K562 (cell line): ENCODE measurements at regions not wholly inside any gene's neighbourhood (a gene's known extent, or its start where the extent isn't known, plus 50 kb on each side); places are given as distances from the start of the nearest gene placed in this dataset.

Experiments used
- ATAC-seq: fragments of 200-7000 bp; cut with Tn5 transposase; 3 replicates; pipeline ENCODE4 v1.9.1; 2020; ENCODE audit warnings: moderate library complexity
- BruUV-seq: library from RNA; stranded (reverse); fragments of 400-500 nt; replicated peaks from 2 replicates; lab custom pipeline; 2021; lab: Mats Ljungman, UMichigan
- CTCF ChIA-PET: fragments of 300-600 bp; formaldehyde crosslinking; extraction: SDS; loops from one replicate; lab custom pipeline; 2021; ENCODE audit warnings: low intra/inter-chr PET ratio; lab: Yijun Ruan, JAX
- POLR2A ChIA-PET: fragments of 300-600, 350-650 bp; sonication (Branson Sonifier 250); formaldehyde crosslinking; extraction: SDS; loops from one replicate; lab custom pipeline; 2021; ENCODE audit warnings: antibody characterized with exemption, inconsistent platforms; lab: Yijun Ruan, JAX
- DNase-seq, 4 experiments: peaks; one replicate each; pipeline versions ENCODE4 v3.0.0 to v3.0.0-alpha.2; 2011 to 2018; ENCODE audit warnings: low spot score in 3 of 4, mixed read lengths in 3 of 4; ENCODE audit errors: extremely low read depth in 1 of 4
- FAIRE-seq: peaks from 2 replicates; lab custom pipeline; 2011; peaks lifted over from hg19 to GRCh38; lab: Jason Lieb, UNC
- H2AFZ ChIP-seq: 2 replicates; pipeline ENCODE4 v1.6.0; 2011; ENCODE audit warnings: low read depth, low read length, control low read depth, inconsistent platforms
- H3K27ac ChIP-seq: fragments of 200-600 bp; 3 replicates; pipeline ENCODE4 v1.8.0; 2011; ENCODE audit warnings: low read depth, mild to moderate bottlenecking, control low read depth, inconsistent platforms, low read length, moderate library complexity, mixed read lengths; ENCODE audit errors: extremely low read depth
- H3K27me3 ChIP-seq, 2 experiments: fragments of 300-600 bp in 1 of 2; 2 replicates in 1 of 2; 3 replicates in 1 of 2; pipeline versions ENCODE4 v1.6.0 to v1.8.0; 2011; ENCODE audit warnings: inconsistent platforms in 2 of 2, low read length in 2 of 2, mild to moderate bottlenecking in 1 of 2, mixed read lengths in 1 of 2, moderate library complexity in 1 of 2; ENCODE audit not compliant: control insufficient read depth in 2 of 2, insufficient read depth in 2 of 2
- H3K36me3 ChIP-seq: fragments of 300-600 bp; 3 replicates; pipeline ENCODE4 v1.8.0; 2011; ENCODE audit warnings: mild to moderate bottlenecking, low read length, inconsistent platforms; ENCODE audit not compliant: control insufficient read depth, insufficient read depth
- H3K4me1 ChIP-seq, 2 experiments: fragments of 200-600 bp in 1 of 2; replicated peaks in 1 of 2; 2 replicates in 1 of 2; 3 replicates in 1 of 2; pipeline versions ENCODE4 v1.5.1 to v1.8.0; 2011; ENCODE audit warnings: inconsistent platforms in 2 of 2, low read length in 2 of 2, mild to moderate bottlenecking in 1 of 2, mixed read lengths in 1 of 2, moderate library complexity in 1 of 2; ENCODE audit not compliant: control insufficient read depth in 2 of 2, insufficient read depth in 2 of 2
- H3K4me2 ChIP-seq: 2 replicates; pipeline ENCODE4 v1.6.1; 2011; ENCODE audit warnings: low read length, control low read depth, inconsistent platforms, mixed read lengths; ENCODE audit not compliant: insufficient read depth
- H3K4me3 ChIP-seq: fragments of 200-600 bp; sonication (generic), shearing (Covaris generic); 2 replicates; pipeline ENCODE4 v1.5.1; 2016; ENCODE audit warnings: control low read depth, inconsistent platforms
- H3K79me2 ChIP-seq: fragments of 200-600 bp; 3 replicates; pipeline ENCODE4 v1.8.0; 2011; ENCODE audit warnings: low read length, inconsistent platforms; ENCODE audit not compliant: control insufficient read depth, insufficient read depth
- H3K9ac ChIP-seq, 2 experiments: 2 replicates each; pipeline versions ENCODE4 v1.6.0 to v1.6.1; 2011; ENCODE audit warnings: low read depth in 2 of 2, low read length in 2 of 2, control low read depth in 1 of 2, inconsistent platforms in 1 of 2, mild to moderate bottlenecking in 1 of 2, mixed read lengths in 1 of 2; ENCODE audit not compliant: insufficient read depth in 1 of 2
- H3K9me1 ChIP-seq: one replicate; pipeline ENCODE4 v1.6.0; 2011; ENCODE audit warnings: inconsistent platforms, mild to moderate bottlenecking, low read length, moderate library complexity; ENCODE audit not compliant: control insufficient read depth, insufficient read depth
- H3K9me3 ChIP-seq: replicated peaks from 2 replicates; pipeline ENCODE4 v1.5.1; 2011; ENCODE audit warnings: low read depth, low read length, inconsistent platforms; ENCODE audit not compliant: control insufficient read depth, insufficient read depth
- H4K20me1 ChIP-seq: replicated peaks from 2 replicates; pipeline ENCODE4 v1.6.1; 2011; ENCODE audit warnings: low read length, inconsistent platforms, mixed read lengths; ENCODE audit not compliant: control insufficient read depth, insufficient read depth
- BDP1 ChIP-seq: IDR thresholded peaks from 3 replicates; pipeline ENCODE4 v1.6.1; 2011; ENCODE audit not compliant: insufficient read length, insufficient read depth
- CEBPB ChIP-seq: fragments of 450-650 bp; IDR thresholded peaks from 2 replicates; pipeline ENCODE4 v1.6.1; 2016; ENCODE audit warnings: missing genetic modification characterization, missing compliant biosample characterization
- CEBPG ChIP-seq, 3 experiments: fragments of 200-800 bp in 1 of 3; sonication (Bioruptor generic) in 1 of 3; sonication (generic) in 1 of 3; formaldehyde crosslinking in 1 of 3; IDR thresholded peaks in 2 of 3; conservative IDR thresholded peaks in 1 of 3; 2 replicates each; pipeline versions ENCODE4 v1.6.1 to v1.8.0; 2016 to 2022; ENCODE audit warnings: missing compliant biosample characterization in 2 of 3, missing genetic modification characterization in 2 of 3, mild to moderate bottlenecking in 1 of 3, missing genetic modification reagents in 1 of 3
- DACH1 ChIP-seq: fragments of 450-650 bp; IDR thresholded peaks from 2 replicates; pipeline ENCODE4 v1.6.1; 2018; ENCODE audit not compliant: partially characterized antibody
- JUND ChIP-seq, 2 experiments: IDR thresholded peaks; 2 replicates in 1 of 2; 3 replicates in 1 of 2; pipeline ENCODE4 v1.6.1; 2011; ENCODE audit warnings: borderline replicate concordance in 2 of 2, low read depth in 2 of 2, low read length in 2 of 2, improper control_type of control experiment in 1 of 2, missing biosample characterization in 1 of 2, missing genetic modification characterization in 1 of 2, missing genetic modification reagents in 1 of 2
- RFX5 ChIP-seq: IDR thresholded peaks from 2 replicates; pipeline ENCODE4 v1.6.1; 2011; ENCODE audit warnings: low read depth, mild to moderate bottlenecking, improper control_type of control experiment, low read length
- THAP12 ChIP-seq: fragments of 250-450 bp; sonication (Bioruptor Pico); IDR thresholded peaks from 2 replicates; pipeline ENCODE4 v1.9.0; 2021; ENCODE audit warnings: mild to moderate bottlenecking, inconsistent platforms
- ZNF354B ChIP-seq: fragments of 250-450 bp; sonication (Bioruptor Pico); IDR thresholded peaks from 2 replicates; pipeline ENCODE4 v1.4.0; 2020
- WGBS: fragments of 100-300 bp; shearing (Covaris generic); methylation state at CpG from one replicate; pipeline ENCODE4 v1.1.6; 2016; ENCODE audit warnings: low coverage, mixed read lengths; ENCODE audit not compliant: insufficient coverage; ENCODE audit errors: missing lambda C conversion rate; 5-methylcytosine and 5-hydroxymethylcytosine counted together
- in situ Hi-C: fragments of 300-500 bp; cut with MboI; formaldehyde crosslinking; loops from 4 replicates; pipeline ENCODE4 v1.15.0; 2018; ENCODE audit warnings: inconsistent platforms, mixed read lengths
- intact Hi-C: fragments of 100-400 bp; cut with micrococcal nuclease; formaldehyde crosslinking; loops from 2 replicates; pipeline ENCODE4 v1.14.2; 2022

GRCh38 chr1:106022312-106022902 lies 1034.1 kb upstream of the PRMT6 start:
- no peak overlapping the region for H2AFZ ChIP-seq
- TF ChIP-seq CEBPG (CRISPR knock-in tag; IDR thresholded peaks at IDR 0.05), result no peak
- peak; percentile 30 to 56; a peak in 3 of 4 replicates for TF ChIP-seq CEBPG (tag; conservative IDR thresholded peaks at IDR 0.05 in 1 of 2, IDR thresholded peaks at IDR 0.05 in 1 of 2)
- TF ChIP-seq DACH1, result peak; percentile 56
- TF ChIP-seq CEBPB, result peak; percentile 40; the same call in 1 of the 2 replicates
- no peak for TF ChIP-seq JUND (IDR thresholded peaks at IDR 0.05; ENCODE audit: borderline replicate concordance, low read depth, low read length)
- TF ChIP-seq JUND (tag; IDR thresholded peaks at IDR 0.05; ENCODE audit: borderline replicate concordance, low read depth, low read length), result no peak
- no peak for TF ChIP-seq RFX5
- no peak for TF ChIP-seq THAP12 (CRISPR knock-in tag)
- TF ChIP-seq ZNF354B (CRISPR knock-in tag), result no peak
- TF ChIP-seq BDP1, result no peak
- ATAC-seq (no peak), DNase-seq (no peak), FAIRE-seq (no peak)
- H3K4me2 ChIP-seq, result no peak overlapping the region
- WGBS, result 0% methylated on average over 2 of the region's 2 CpGs
- POLR2A ChIA-PET, result no interaction called here
- no peak overlapping the region for H3K4me3 ChIP-seq
- no peaks in the 10 kb centered on the region for H3K9me3 ChIP-seq
- in situ Hi-C loops (no loop called here), intact Hi-C loops (no loop called here)
- no peak overlapping the region for H3K27ac ChIP-seq
- H3K9me1 ChIP-seq, result no peaks in the 10 kb centered on the region
- no peaks in the 10 kb centered on the region for H4K20me1 ChIP-seq
- no peak overlapping the region for H3K9ac ChIP-seq
- H3K27me3 ChIP-seq, result no peaks in the 10 kb centered on the region
- no peaks in the 10 kb centered on the region for H3K36me3 ChIP-seq
- CTCF ChIA-PET, result no interaction called here
- H3K4me1 ChIP-seq, result no peaks in the 10 kb centered on the region
- no peaks in the 10 kb centered on the region for H3K79me2 ChIP-seq
- no TSS peak for BruUV-seq
